Motor neuron (in vitro differentiated cells): ENCODE measurements at regions not wholly inside any gene's neighbourhood (a gene's known extent, or its start where the extent isn't known, plus 50 kb on each side); places are given as distances from the start of the nearest gene placed in this dataset.
"Not testable (repeated sequence)": the region's sequence is repeated elsewhere in the genome, so short reads cannot be mapped to it uniquely, and the experiment has no call there.

Source experiments
- ATAC-seq, 8 experiments: fragments of 200-7000 bp; cut with Tn5 transposase; replicated peaks in 6 of 8; 2 replicates each; pipeline ENCODE4 v1.8.0; 2021; ENCODE audit warnings: mild to moderate bottlenecking in 8 of 8, moderate library complexity in 8 of 8
- H3K27ac ChIP-seq, 2 donors: fragments of 250-450 bp; sonication (Bioruptor Pico); 2 replicates each; pipeline ENCODE4 v1.9.0; 2021; ENCODE audit warnings: antibody characterized with exemption in 2 of 2, mild to moderate bottlenecking in 2 of 2, moderate library complexity in 1 of 2
- H3K4me1 ChIP-seq, 2 donors: fragments of 250-450 bp; sonication (Bioruptor Pico); replicated peaks in 1 of 2; 2 replicates each; pipeline ENCODE4 v1.6.1; 2021; ENCODE audit warnings: antibody characterized with exemption in 2 of 2, mild to moderate bottlenecking in 2 of 2, moderate library complexity in 1 of 2
- H3K4me3 ChIP-seq, 5 donors: fragments of 250-450 bp; sonication (Bioruptor Pico); 2 replicates each; pipeline ENCODE4 v1.9.0; 2021; ENCODE audit warnings: antibody characterized with exemption in 5 of 5, mild to moderate bottlenecking in 5 of 5, moderate library complexity in 4 of 5
- WGBS, 10 experiments: fragments of 450-650 bp; shearing (Covaris generic); methylation state at CpG; one replicate each; pipeline ENCODE4 v1.0.0; 2022; 5-methylcytosine and 5-hydroxymethylcytosine counted together
- in situ Hi-C, 9 experiments: fragments of 400-800 bp; cut with MboI; loops; one replicate each; pipeline ENCODE4 v1.15.0; 2021; ENCODE audit warnings: low sequenced_read_pairs in 9 of 9, low pct_unique_long_range_greater_than_20kb in 2 of 9; ENCODE audit not compliant: unreplicated experiment in 9 of 9

DNA sequence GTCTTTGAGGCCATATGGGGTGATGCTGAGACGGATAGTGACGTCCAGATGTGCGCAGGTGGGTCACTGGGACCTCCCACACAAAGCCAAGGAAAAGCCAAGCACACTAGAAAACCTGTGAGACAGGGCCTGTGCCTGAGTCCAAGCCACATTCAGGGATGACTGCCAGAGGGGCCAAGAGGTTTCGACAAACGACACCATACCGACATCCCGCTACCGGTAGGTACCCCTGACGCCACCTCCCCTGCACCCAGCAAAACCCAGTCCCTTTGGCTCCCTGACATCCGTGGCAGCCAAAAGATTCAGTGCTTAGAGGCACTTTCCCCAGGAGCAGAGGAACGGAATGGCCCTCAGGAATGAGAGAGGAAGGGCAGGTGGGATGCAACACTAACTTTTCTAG is 158.0 kb upstream of the ZNF337 start:
- H3K27ac ChIP-seq, H3K4me3 ChIP-seq, ATAC-seq, H3K4me1 ChIP-seq: not testable (repeated sequence)
- in situ Hi-C loops = loop anchor here in 3 of 9 experiments (25.0 kb wide), 3 partner anchors 108 to 267 kb away; partner anchors contain the start of genes NINL (in 1 of the 3) and ZNF337 (in 1 of the 3)
- no CpG with 5 or more reads among the region's 11 CpGs for WGBS, 10 experiments

DNA sequence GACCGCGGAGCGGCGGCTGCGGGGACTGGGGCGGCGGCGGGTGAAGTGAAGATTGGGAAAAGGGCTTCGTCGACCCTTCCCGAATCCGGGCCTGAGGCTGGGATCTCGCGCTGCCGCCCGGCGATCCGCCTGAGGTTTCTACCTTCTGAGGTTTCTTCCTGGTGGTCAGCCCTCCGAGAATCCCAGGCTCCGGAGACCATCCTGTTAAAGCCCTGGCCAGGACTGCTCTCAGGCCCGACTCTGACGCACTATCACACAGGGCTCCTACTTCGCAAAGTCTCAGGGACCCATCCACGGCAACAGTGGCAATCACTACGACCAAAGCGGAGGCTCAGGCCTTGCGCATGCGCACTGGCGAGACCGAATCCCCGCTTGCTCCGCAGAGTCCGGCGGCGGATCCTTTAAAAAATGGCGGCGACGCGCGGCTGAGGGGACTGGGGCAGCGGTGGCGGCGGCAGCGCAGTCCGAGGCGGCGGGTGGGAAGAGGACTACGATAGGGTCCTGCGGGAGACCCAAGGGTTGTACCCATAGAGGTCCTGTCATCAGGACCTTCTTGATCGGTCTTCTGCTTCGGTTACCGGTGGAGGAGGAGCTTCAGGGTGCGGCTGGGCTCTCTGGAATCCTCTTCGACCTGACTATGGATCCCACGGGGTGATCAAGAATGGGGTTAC is 157.2 kb upstream of the ZNF337 start:
- 0 to 90% (median 89%) methylated on average over 3 to 37 of the region's 55 CpGs; no CpG with 5 or more reads in 5 of the 10 experiments for WGBS, 10 experiments
- Histone ChIP-seq H3K4me3 (peak overlapping the region in 2 of 5 donors; percentile 28 to 37), H3K27ac (peak overlapping the region in 1 of 2 donors; percentile 26)
- peak in 3 of 8 experiments; percentile 67 to 84 (median 71) for ATAC-seq
- H3K4me1 ChIP-seq = not testable (repeated sequence)
- in situ Hi-C loops = loop anchor here in 3 of 9 experiments (25.0 kb wide), 3 partner anchors 108 to 267 kb away; partner anchors contain the start of genes NINL (in 1 of the 3) and ZNF337 (in 1 of the 3)

GRCh38 chr20:25852968-25853717 is 156.5 kb upstream of the ZNF337 start:
- H3K4me3 ChIP-seq, H3K27ac ChIP-seq, H3K4me1 ChIP-seq, ATAC-seq: not testable (repeated sequence)
- in situ Hi-C loops = loop anchor here in 3 of 9 experiments (25.0 kb wide), 3 partner anchors 109 to 266 kb away; partner anchors contain the start of genes NINL (in 1 of the 3) and ZNF337 (in 1 of the 3)
- 6 to 100% (median 70%) methylated on average over 1 to 7 of the region's 31 CpGs; no CpG with 5 or more reads in 6 of the 10 experiments for WGBS, 10 experiments

GRCh38 chr20:25850133-25850532 is 153.5 kb upstream of the ZNF337 start:
- ATAC-seq, H3K4me1 ChIP-seq, H3K27ac ChIP-seq, H3K4me3 ChIP-seq: not testable (repeated sequence)
- 100% methylated on average over 1 of the region's 4 CpGs; no CpG with 5 or more reads in 9 of the 10 experiments for WGBS, 10 experiments
- in situ Hi-C loops = loop anchor here in 3 of 9 experiments (25.0 kb wide), 3 partner anchors 112 to 263 kb away; partner anchors contain the start of genes NINL (in 1 of the 3) and ZNF337 (in 1 of the 3)

- in situ Hi-C loops = no loop called here
- no peak overlapping the region for H3K27ac ChIP-seq
- no peaks in the 10 kb centered on the region for H3K4me1 ChIP-seq
- no peak overlapping the region for H3K4me3 ChIP-seq
- ATAC-seq = no peak
- WGBS, 10 experiments = 60 to 92% (median 72%) methylated on average over 1 to 2 of the region's 7 CpGs; no CpG with 5 or more reads in 7 of the 10 experiments
Observed at GRCh38 chr20:25848222-25848621, 151.6 kb upstream of the ZNF337 start.

DNA sequence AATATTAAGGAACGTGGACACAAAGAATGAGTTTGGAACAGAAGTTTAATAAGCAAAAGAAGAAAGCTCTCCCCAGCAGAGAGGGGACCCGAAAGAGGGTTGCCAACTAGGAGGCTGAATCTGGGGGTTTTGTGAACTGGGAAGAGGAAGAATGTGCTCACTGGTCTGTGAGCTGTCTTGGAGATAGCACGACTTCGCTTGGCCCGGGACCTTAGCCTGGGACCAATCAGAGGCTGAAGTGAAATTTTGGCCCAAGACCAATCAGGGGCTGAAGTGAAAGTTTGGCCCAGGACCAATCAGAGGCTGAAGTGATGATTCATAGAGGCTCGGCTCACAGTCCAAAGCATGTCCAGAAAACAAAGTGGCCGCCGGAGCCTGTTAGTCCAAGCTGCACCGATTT is 148.0 kb upstream of the ZNF337 start:
- H3K4me3 ChIP-seq, H3K4me1 ChIP-seq, H3K27ac ChIP-seq, in situ Hi-C loops: not testable (repeated sequence)
- WGBS, 10 experiments = no CpG with 5 or more reads among the region's 9 CpGs
- peak in 2 of 8 experiments; percentile 24 to 44 for ATAC-seq

DNA sequence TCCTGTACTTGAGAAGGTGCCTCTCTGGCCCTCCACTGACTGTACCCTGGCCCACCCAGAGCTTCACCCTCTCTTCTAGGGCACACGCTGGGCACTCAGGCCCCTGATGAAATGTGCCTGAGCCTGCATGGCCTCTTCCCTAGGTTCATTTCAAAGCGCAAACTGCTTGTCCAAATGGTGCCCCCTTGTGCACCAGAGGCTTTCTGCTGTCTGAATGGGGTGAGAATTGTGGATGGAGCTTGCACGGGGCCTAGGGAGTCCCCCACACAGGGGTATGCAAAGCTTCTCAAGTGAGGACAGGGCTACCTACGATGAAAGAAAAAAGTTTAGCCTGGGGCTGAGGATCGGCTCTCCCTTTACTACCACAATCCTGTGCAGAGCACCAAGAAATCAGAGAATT is 116.9 kb upstream of the ZNF337 start:
- in situ Hi-C loops, H3K4me1 ChIP-seq, H3K27ac ChIP-seq, H3K4me3 ChIP-seq: not testable (repeated sequence)
- WGBS, 10 experiments = no CpG with 5 or more reads among the region's 5 CpGs
- peak in 1 of 8 experiments; percentile 67 for ATAC-seq

DNA sequence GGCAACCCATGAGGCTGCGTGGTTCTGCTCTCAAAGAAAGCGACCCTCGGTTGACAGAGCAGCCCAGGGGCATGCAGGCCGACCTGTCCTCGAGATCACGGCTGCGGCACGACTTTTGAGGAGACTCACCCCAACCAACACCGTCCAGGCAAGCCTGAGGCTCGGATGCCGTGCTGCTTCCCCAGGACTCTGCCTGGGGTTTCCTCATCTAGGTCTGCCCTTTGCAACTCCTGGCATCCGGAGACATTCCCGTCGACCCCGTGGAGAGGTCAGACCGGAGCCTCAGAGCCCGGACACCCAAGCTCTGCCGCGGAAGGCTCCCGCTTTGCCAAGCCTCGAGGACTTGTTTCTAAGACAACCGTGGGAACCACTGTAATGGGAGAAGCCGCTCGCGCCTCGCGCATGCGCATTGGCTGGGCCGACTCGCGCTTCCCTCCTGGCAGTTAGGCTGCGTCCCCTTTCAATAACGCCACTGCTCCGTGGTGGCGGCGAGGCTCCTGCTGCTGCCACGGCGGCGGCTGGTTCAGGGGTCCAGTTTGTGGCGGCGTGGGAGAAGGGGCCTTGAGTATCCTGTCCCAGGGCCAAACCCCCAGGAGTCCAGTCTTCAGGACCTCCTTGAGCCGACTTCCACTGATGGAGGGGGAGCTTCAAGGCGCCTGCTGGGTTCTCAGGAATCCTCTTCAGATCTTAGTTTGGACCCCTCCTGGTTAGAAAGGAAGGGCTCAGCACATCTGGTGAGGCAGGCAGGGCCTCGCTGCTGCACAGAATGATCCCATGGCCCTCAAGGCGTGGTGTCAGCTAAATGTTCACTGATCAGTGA is 101.7 kb upstream of the ZNF337 start:
- in situ Hi-C loops, H3K4me1 ChIP-seq, H3K4me3 ChIP-seq, H3K27ac ChIP-seq: not testable (repeated sequence)
- no CpG with 5 or more reads among the region's 45 CpGs for WGBS, 10 experiments
- peak; percentile 23 to 94 (median 86) for ATAC-seq

DNA sequence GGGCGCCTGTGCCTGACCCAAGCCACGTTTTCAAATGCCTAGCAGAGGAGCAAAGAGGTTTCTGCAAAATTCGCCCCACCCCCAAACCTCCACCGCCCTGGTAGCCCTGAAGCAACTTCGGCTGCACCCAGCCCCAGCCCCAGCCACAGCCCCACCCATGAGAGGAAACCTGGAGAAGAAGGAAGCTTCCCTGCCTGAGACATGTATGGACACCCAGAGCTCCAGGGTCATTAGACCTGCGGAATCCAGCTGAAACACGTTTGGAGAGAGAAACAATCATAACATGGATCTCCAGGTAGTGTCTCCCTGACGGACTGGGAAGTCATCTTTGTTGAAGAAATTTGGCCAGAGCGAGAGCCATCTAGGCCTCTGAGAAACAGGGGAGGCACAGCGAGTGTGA is 100.4 kb upstream of the ZNF337 start:
- ATAC-seq, H3K4me1 ChIP-seq, in situ Hi-C loops, H3K27ac ChIP-seq, H3K4me3 ChIP-seq: not testable (repeated sequence)
- WGBS, 10 experiments = no CpG with 5 or more reads among the region's 10 CpGs

DNA sequence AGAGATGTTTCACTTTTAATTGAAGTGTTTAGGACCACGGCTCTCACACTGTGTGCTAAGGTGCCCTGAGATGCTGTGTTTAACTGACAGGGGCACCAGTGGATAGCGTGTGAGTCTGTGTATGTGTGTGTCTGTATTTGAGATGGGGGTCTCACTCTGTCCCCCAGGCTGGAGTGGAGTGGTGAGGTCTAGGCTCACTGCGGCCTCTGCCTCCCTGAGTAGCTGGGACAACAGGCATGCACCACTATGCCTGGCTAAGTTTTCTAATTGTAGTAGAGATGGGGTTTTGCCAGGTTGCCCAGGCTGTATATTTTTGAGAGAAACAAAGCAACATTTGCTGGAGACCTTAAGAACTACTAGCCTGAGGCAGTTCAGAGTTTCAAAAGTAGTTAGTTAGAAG is 80.6 kb upstream of the ZNF337 start:
- H3K4me1 ChIP-seq, H3K27ac ChIP-seq, H3K4me3 ChIP-seq, ATAC-seq, in situ Hi-C loops: not testable (repeated sequence)
- 50 to 92% (median 70%) methylated on average over 1 to 2 of the region's 3 CpGs; no CpG with 5 or more reads in 6 of the 10 experiments for WGBS, 10 experiments

DNA sequence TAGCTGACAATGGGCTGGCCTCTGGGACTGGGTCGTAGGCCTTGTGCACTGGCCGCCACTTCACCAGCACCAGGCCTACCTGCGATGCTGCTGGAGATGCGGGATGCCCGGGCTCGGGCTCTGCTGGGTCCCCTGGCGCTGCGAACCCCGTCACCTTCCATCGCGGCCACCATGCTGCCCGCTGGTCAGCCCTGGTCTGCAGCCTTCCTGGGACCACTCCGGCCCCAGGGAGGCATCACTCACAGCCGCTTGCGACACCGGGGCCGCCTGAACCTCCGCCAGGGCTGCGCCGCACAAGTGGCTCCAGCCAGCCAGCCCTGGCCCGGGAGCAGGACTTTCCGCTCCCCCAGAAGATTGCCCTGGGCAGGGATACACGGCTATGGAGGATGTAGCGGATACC is 78.1 kb upstream of the ZNF337 start:
- H3K4me1 ChIP-seq, H3K4me3 ChIP-seq, in situ Hi-C loops, ATAC-seq, H3K27ac ChIP-seq: not testable (repeated sequence)
- 76 to 100% (median 79%) methylated on average over 1 to 9 of the region's 24 CpGs; no CpG with 5 or more reads in 7 of the 10 experiments for WGBS, 10 experiments

DNA sequence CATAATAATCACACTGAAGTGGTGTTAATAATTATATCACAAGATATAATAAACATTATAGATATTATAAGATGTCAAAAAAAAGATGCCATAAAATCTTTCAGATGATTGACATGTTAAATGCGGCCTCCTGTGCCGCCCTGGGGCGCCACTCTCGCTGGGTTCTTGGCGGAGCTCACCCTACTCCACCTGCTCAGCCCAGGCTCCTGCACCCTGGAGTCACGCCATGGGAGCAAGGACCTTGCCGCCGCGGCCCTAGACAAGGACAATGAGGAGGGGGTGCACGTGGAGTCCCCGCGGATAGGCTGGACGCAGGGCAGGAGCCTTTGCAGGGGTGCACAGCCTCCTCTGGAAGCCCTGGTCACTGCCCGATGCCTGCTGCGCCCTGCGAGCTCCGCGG is 77.5 kb upstream of the ZNF337 start:
- ATAC-seq, in situ Hi-C loops, H3K4me1 ChIP-seq, H3K27ac ChIP-seq, H3K4me3 ChIP-seq: not testable (repeated sequence)
- WGBS, 10 experiments = 82 to 100% (median 89%) methylated on average over 1 to 13 of the region's 18 CpGs; no CpG with 5 or more reads in 4 of the 10 experiments
